ENCODE measurements at regions not wholly inside any gene's neighbourhood (a gene's known extent, or its start where the extent isn't known, plus 50 kb on each side); places are given as distances from the start of the nearest gene placed in this dataset.
"Not testable (repeated sequence)": the region's sequence is repeated elsewhere in the genome, so short reads cannot be mapped to it uniquely, and the experiment has no call there.

DNA sequence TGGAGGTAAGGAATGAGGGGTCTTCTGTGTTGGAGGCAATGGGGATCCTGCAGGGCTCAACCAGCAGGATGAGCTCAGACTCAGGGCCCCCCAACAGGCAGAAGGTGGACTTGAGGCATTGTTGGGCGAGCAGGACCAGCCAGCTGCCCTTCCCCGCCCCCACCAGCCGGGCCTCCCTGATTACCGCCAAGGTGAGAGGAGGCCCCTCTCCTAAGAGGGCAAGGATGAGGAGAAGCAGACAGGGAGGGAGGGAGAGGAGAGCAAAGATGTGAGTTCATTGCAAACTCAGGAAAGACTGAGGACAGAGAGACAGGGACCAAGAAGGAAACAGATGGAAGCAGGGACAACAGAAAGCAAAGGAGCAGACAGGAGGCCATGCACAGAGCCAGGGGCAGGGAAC lies 272.8 kb upstream of the XYLT1 start:
- ChIA-PET POLR2A (no interaction called here), CTCF (no interaction called here)
- TF ChIP-seq, protein P1, sequence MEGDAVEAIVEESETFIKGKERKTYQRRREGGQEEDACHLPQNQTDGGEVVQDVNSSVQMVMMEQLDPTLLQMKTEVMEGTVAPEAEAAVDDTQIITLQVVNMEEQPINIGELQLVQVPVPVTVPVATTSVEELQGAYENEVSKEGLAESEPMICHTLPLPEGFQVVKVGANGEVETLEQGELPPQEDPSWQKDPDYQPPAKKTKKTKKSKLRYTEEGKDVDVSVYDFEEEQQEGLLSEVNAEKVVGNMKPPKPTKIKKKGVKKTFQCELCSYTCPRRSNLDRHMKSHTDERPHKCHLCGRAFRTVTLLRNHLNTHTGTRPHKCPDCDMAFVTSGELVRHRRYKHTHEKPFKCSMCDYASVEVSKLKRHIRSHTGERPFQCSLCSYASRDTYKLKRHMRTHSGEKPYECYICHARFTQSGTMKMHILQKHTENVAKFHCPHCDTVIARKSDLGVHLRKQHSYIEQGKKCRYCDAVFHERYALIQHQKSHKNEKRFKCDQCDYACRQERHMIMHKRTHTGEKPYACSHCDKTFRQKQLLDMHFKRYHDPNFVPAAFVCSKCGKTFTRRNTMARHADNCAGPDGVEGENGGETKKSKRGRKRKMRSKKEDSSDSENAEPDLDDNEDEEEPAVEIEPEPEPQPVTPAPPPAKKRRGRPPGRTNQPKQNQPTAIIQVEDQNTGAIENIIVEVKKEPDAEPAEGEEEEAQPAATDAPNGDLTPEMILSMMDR (IDR thresholded peaks at IDR 0.05; ENCODE audit: insufficient read depth, low read depth, low read length), result no peak

GRCh38 chr16:17743158-17743557 lies 272.4 kb upstream of the XYLT1 start:
- CTCF ChIA-PET, result interaction anchor here (1.1 kb wide), 1 partner anchor 19 kb away, joined by 3 read pairs; no protein-coding TSS in a partner anchor
- DNase-seq (ENCODE audit: low read depth), result no peak
- H3K4me3 ChIP-seq (ENCODE audit: low read depth, low read length), result no peak overlapping the region
- H3K36me3 ChIP-seq (ENCODE audit: control insufficient read depth, insufficient read depth, low read length), result no peaks in the 10 kb centered on the region
- POLR2A ChIA-PET, result no interaction called here
- TF ChIP-seq, protein P1 (IDR thresholded peaks at IDR 0.05; ENCODE audit: insufficient read depth, low read depth, low read length), result no peak
- no peaks in the 10 kb centered on the region; the same call in 1 of the 2 replicates for H3K27me3 ChIP-seq (ENCODE audit: control insufficient read depth, insufficient read depth, low read length)

More for the DNA sequence above, 272.8 kb upstream of the XYLT1 start:
- DNase-seq (ENCODE audit: low read depth), result no peak
- no peaks in the 10 kb centered on the region; the same call in 1 of the 2 replicates for H3K27me3 ChIP-seq (ENCODE audit: control insufficient read depth, insufficient read depth, low read length)
- H3K36me3 ChIP-seq (ENCODE audit: control insufficient read depth, insufficient read depth, low read length), result no peaks in the 10 kb centered on the region
- H3K4me3 ChIP-seq (ENCODE audit: low read depth, low read length), result no peak overlapping the region

- DNase-seq (ENCODE audit: low read depth); H3K36me3 ChIP-seq (ENCODE audit: control insufficient read depth, insufficient read depth, low read length); CTCF ChIA-PET; H3K4me3 ChIP-seq (ENCODE audit: low read depth, low read length); H3K27me3 ChIP-seq (ENCODE audit: control insufficient read depth, insufficient read depth, low read length); POLR2A ChIA-PET: not testable (repeated sequence)
Observed at GRCh38 chr16:17735099-17735498, 264.3 kb upstream of the XYLT1 start.

- POLR2A ChIA-PET, result no interaction called here
- no peak for DNase-seq (ENCODE audit: low read depth)
- no peak overlapping the region for H3K4me3 ChIP-seq (ENCODE audit: low read depth, low read length)
- H3K36me3 ChIP-seq (ENCODE audit: control insufficient read depth, insufficient read depth, low read length), result no peaks in the 10 kb centered on the region
- no peaks in the 10 kb centered on the region for H3K27me3 ChIP-seq (ENCODE audit: control insufficient read depth, insufficient read depth, low read length)
- CTCF ChIA-PET, result no interaction called here
- TF ChIP-seq, protein P1 (IDR thresholded peaks at IDR 0.05; ENCODE audit: insufficient read depth, low read depth, low read length), result no peak
Observed at GRCh38 chr16:17729820-17730219, 259.1 kb upstream of the XYLT1 start.

- no peaks in the 10 kb centered on the region for H3K27me3 ChIP-seq (ENCODE audit: control insufficient read depth, insufficient read depth, low read length)
Observed at GRCh38 chr16:17728196-17728595, 257.4 kb upstream of the XYLT1 start.

More at GRCh38 chr16:17728196-17728595, 257.4 kb upstream of the XYLT1 start:
- POLR2A ChIA-PET, result no interaction called here
- DNase-seq (ENCODE audit: low read depth), result no peak
- Histone ChIP-seq H3K36me3 (ENCODE audit: control insufficient read depth, insufficient read depth, low read length) (no peaks in the 10 kb centered on the region), H3K4me3 (ENCODE audit: low read depth, low read length) (no peak overlapping the region)
- TF ChIP-seq, protein P1 (IDR thresholded peaks at IDR 0.05; ENCODE audit: insufficient read depth, low read depth, low read length), result no peak
- CTCF ChIA-PET, result no interaction called here
